Neural cell (in vitro differentiated cells): ENCODE measurements at regions not wholly inside any gene's neighbourhood (a gene's known extent, or its start where the extent isn't known, plus 50 kb on each side); places are given as distances from the start of the nearest gene placed in this dataset.

Source experiments
- H2AFZ ChIP-seq: fragments of 200-600, 300-800 bp; sonication (generic), shearing (Covaris generic); 2 replicates; pipeline ENCODE4 v1.6.0; 2014; ENCODE audit warnings: low read depth, mild to moderate bottlenecking, antibody characterized with exemption, low read length, moderate library complexity
- H3F3A ChIP-seq: fragments of 200-600 bp; shearing (Covaris generic); 2 replicates; pipeline ENCODE4 v1.6.1; 2016; ENCODE audit warnings: mild to moderate bottlenecking, moderate library complexity, mixed read lengths, antibody characterized with exemption, low read length; ENCODE audit not compliant: insufficient read depth, poor library complexity, severe bottlenecking
- H3K27ac ChIP-seq: fragments of 200-600, 300-800 bp; sonication (generic), shearing (Covaris generic); 2 replicates; pipeline ENCODE4 v1.5.1; 2014; ENCODE audit warnings: mild to moderate bottlenecking, low read length, moderate library complexity
- H3K27me3 ChIP-seq: fragments of 300-800, 200-600 bp; sonication (generic), shearing (Covaris generic); 2 replicates; pipeline ENCODE4 v1.6.0; 2014; ENCODE audit warnings: mild to moderate bottlenecking, low read depth, low read length, moderate library complexity; ENCODE audit not compliant: insufficient read depth
- H3K36me3 ChIP-seq: fragments of 300-800, 200-600 bp; sonication (generic), shearing (Covaris generic); 2 replicates; pipeline ENCODE4 v1.5.1; 2014; ENCODE audit warnings: mild to moderate bottlenecking, antibody characterized with exemption, low read length, moderate library complexity; ENCODE audit not compliant: insufficient read depth
- H3K4me2 ChIP-seq: fragments of 300-800, 200-600 bp; sonication (generic), shearing (Covaris generic); 2 replicates; pipeline ENCODE4 v1.6.0; 2014; ENCODE audit warnings: mild to moderate bottlenecking, low read length
- H3K4me3 ChIP-seq: fragments of 300-800, 200-600 bp; sonication (generic), shearing (Covaris generic); 2 replicates; pipeline ENCODE4 v1.5.1; 2014; ENCODE audit warnings: mild to moderate bottlenecking, low read length, moderate library complexity
- H3K79me2 ChIP-seq: fragments of 200-600 bp; shearing (Covaris generic); replicated peaks from 2 replicates; pipeline ENCODE4 v1.6.0; 2014; ENCODE audit warnings: mild to moderate bottlenecking, low read length, moderate library complexity; ENCODE audit not compliant: insufficient read depth
- H3K9ac ChIP-seq: fragments of 300-800, 200-600 bp; sonication (generic), shearing (Covaris generic); 2 replicates; pipeline ENCODE4 v1.6.1; 2016; ENCODE audit warnings: mild to moderate bottlenecking, low read length, mixed read lengths
- H3K9me2 ChIP-seq: fragments of 200-600 bp; shearing (Covaris generic); 2 replicates; pipeline ENCODE4 v1.6.1; 2016; ENCODE audit warnings: mild to moderate bottlenecking, low read length, mixed read lengths; ENCODE audit not compliant: insufficient read depth
- H3K9me3 ChIP-seq: fragments of 200-600, 300-800 bp; sonication (generic), shearing (Covaris generic); 2 replicates; pipeline ENCODE4 v1.6.1; 2016; ENCODE audit warnings: mild to moderate bottlenecking, mixed run types, low read length, moderate library complexity, mixed read lengths
- H4K20me1 ChIP-seq: fragments of 200-600 bp; shearing (Covaris generic); 2 replicates; pipeline ENCODE4 v1.6.1; 2016; ENCODE audit warnings: mild to moderate bottlenecking, mixed run types; ENCODE audit not compliant: insufficient read depth
- EP300 ChIP-seq: fragments of 450-650 bp; conservative IDR thresholded peaks from 2 replicates; pipeline ENCODE4 v1.6.1; 2014; ENCODE audit warnings: antibody characterized with exemption, mild to moderate bottlenecking, moderate library complexity; ENCODE audit not compliant: poor library complexity, severe bottlenecking
- EZH2 ChIP-seq: fragments of 200-600, 300-800 bp; shearing (Covaris generic), sonication (generic); IDR thresholded peaks from 2 replicates; pipeline ENCODE4 v1.6.1; 2014; ENCODE audit warnings: antibody characterized with exemption, low read length, borderline replicate concordance, mild to moderate bottlenecking; ENCODE audit not compliant: insufficient read depth, poor library complexity, severe bottlenecking
- TAF1 ChIP-seq: IDR thresholded peaks from 2 replicates; pipeline ENCODE4 v1.6.1; 2012; ENCODE audit warnings: low read depth
- TF ChIP-seq, protein P1 (sequence below): IDR thresholded peaks from 2 replicates; pipeline ENCODE4 v1.6.1; 2012; ENCODE audit warnings: borderline replicate concordance

DNA sequence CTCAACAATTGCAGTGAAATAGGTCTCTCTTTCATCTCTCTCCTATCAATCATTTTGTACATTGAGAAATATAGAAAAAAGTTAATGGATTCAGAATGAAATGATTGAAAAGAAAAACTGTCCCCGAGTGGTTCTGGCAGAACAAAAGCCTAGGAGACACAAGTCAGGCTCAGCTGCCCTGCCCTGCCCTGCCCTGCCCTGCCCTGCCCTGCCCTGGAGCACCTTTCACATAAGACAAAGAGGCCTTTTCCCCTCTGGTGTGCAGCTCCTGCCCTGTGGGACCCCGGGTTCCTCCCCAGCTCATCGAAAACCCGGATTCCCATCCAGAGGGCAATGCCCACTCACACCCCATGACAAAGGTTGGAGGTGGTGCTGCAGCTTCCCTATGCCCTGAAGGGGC lies 94.7 kb downstream of the TEX26 start:
- H3K4me2 ChIP-seq: no peak overlapping the region
- H3K36me3 ChIP-seq: no peaks in the 10 kb centered on the region
- H4K20me1 ChIP-seq: no peaks in the 10 kb centered on the region
- TF ChIP-seq, protein P1, sequence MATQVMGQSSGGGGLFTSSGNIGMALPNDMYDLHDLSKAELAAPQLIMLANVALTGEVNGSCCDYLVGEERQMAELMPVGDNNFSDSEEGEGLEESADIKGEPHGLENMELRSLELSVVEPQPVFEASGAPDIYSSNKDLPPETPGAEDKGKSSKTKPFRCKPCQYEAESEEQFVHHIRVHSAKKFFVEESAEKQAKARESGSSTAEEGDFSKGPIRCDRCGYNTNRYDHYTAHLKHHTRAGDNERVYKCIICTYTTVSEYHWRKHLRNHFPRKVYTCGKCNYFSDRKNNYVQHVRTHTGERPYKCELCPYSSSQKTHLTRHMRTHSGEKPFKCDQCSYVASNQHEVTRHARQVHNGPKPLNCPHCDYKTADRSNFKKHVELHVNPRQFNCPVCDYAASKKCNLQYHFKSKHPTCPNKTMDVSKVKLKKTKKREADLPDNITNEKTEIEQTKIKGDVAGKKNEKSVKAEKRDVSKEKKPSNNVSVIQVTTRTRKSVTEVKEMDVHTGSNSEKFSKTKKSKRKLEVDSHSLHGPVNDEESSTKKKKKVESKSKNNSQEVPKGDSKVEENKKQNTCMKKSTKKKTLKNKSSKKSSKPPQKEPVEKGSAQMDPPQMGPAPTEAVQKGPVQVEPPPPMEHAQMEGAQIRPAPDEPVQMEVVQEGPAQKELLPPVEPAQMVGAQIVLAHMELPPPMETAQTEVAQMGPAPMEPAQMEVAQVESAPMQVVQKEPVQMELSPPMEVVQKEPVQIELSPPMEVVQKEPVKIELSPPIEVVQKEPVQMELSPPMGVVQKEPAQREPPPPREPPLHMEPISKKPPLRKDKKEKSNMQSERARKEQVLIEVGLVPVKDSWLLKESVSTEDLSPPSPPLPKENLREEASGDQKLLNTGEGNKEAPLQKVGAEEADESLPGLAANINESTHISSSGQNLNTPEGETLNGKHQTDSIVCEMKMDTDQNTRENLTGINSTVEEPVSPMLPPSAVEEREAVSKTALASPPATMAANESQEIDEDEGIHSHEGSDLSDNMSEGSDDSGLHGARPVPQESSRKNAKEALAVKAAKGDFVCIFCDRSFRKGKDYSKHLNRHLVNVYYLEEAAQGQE: no peak
- TF ChIP-seq TAF1 (no peak), EZH2 (no peak), EP300 (no peak)
- no peak overlapping the region for H2AFZ ChIP-seq
- no peak overlapping the region for H3K4me3 ChIP-seq
- H3K9me2 ChIP-seq: no peaks in the 10 kb centered on the region
- H3K27ac ChIP-seq: peak overlapping the region; percentile 21
- H3K79me2 ChIP-seq: no peaks in the 10 kb centered on the region
- no peak overlapping the region for H3K9ac ChIP-seq
- no peaks in the 10 kb centered on the region for H3K9me3 ChIP-seq
- no peaks in the 10 kb centered on the region for H3K27me3 ChIP-seq
- H3F3A ChIP-seq: no peaks in the 10 kb centered on the region
